ENCODE measurements at regions not wholly inside any gene's neighbourhood (a gene's known extent, or its start where the extent isn't known, plus 50 kb on each side); places are given as distances from the start of the nearest gene placed in this dataset.
A peak's percentile ranks its signal among the peaks of the same experiment; 100 is the strongest.

GRCh38 chr1:101645810-101646209 lies 350.9 kb downstream of the OLFM3 start:
- DNase-seq (ENCODE audit: low spot score), result no peak
- POLR2A ChIA-PET (ENCODE audit: low non-redundant PET), result no interaction called here
- CTCF ChIA-PET, result no interaction called here
- no peaks in the 10 kb centered on the region for H3K27me3 ChIP-seq (replicated peaks; ENCODE audit: insufficient read depth, low read depth, low read length, poor library complexity)
- H3K4me3 ChIP-seq (ENCODE audit: low read depth, low read length, poor library complexity, severe bottlenecking), result no peak overlapping the region
- no peaks in the 10 kb centered on the region for H3K36me3 ChIP-seq (ENCODE audit: insufficient read depth, low read length, poor library complexity, severe bottlenecking)
- TF ChIP-seq CTCF (conservative IDR thresholded peaks at IDR 0.05; ENCODE audit: low read depth, low read length), result no peak
- no peaks in the 10 kb centered on the region for H3K4me1 ChIP-seq (ENCODE audit: insufficient read depth, low read length, poor library complexity, severe bottlenecking)
- no peaks in the 10 kb centered on the region for H3K9me3 ChIP-seq (ENCODE audit: low read depth, low read length, poor library complexity, severe bottlenecking)
- H3K27ac ChIP-seq (ENCODE audit: low read depth, low read length, poor library complexity, severe bottlenecking), result no peak overlapping the region
- intact Hi-C loops (cut with micrococcal nuclease; ENCODE audit: unreplicated experiment), result no loop called here
- BruUV-seq (replicated peaks), result no TSS peak

- Histone ChIP-seq H3K4me1 (ENCODE audit: insufficient read depth, low read length, poor library complexity, severe bottlenecking) (peaks cover 7% of the 10 kb centered on the region), H3K4me3 (ENCODE audit: low read depth, low read length, poor library complexity, severe bottlenecking) (no peak overlapping the region), H3K27me3 (replicated peaks; ENCODE audit: insufficient read depth, low read depth, low read length, poor library complexity) (no peaks in the 10 kb centered on the region), H3K27ac (ENCODE audit: low read depth, low read length, poor library complexity, severe bottlenecking) (no peak overlapping the region), H3K9me3 (ENCODE audit: low read depth, low read length, poor library complexity, severe bottlenecking) (peaks cover 10% of the 10 kb centered on the region), H3K36me3 (ENCODE audit: insufficient read depth, low read length, poor library complexity, severe bottlenecking) (no peaks in the 10 kb centered on the region)
- no TSS peak for BruUV-seq (replicated peaks)
- intact Hi-C loops (cut with micrococcal nuclease; ENCODE audit: unreplicated experiment), result loop anchor here (2.0 to 10.0 kb wide), 5 partner anchors 62 to 1322 kb away; no protein-coding TSS in a partner anchor
- TF ChIP-seq EZH2 (IDR thresholded peaks at IDR 0.05; ENCODE audit: borderline replicate concordance, low read depth, low read length, poor library complexity, severe bottlenecking) (no peak), CTCF (conservative IDR thresholded peaks at IDR 0.05; ENCODE audit: low read depth, low read length) (no peak)
- CTCF ChIA-PET, result interaction anchor here (0.6 kb wide), 1 partner anchor 342 kb away, joined by 5 read pairs; no protein-coding TSS in a partner anchor
- no peak for DNase-seq (ENCODE audit: low spot score)
- POLR2A ChIA-PET (ENCODE audit: low non-redundant PET), result interaction anchor here (0.7 kb wide), 1 partner anchor 194 kb away, joined by 3 read pairs; no protein-coding TSS in a partner anchor
These were observed 344.2 kb downstream of the OLFM3 start for GRCh38 chr1:101652484-101652883.

- CTCF ChIA-PET, result interaction anchor here (0.6 to 1.0 kb wide), 3 partner anchors 133 to 781 kb away, joined by 4 to 7 read pairs (median 4); no protein-coding TSS in a partner anchor
- H3K36me3 ChIP-seq (ENCODE audit: insufficient read depth, low read length, poor library complexity, severe bottlenecking), result no peaks in the 10 kb centered on the region
- H3K9me3 ChIP-seq (ENCODE audit: low read depth, low read length, poor library complexity, severe bottlenecking), result peaks cover 10% of the 10 kb centered on the region
- POLR2A ChIA-PET (ENCODE audit: low non-redundant PET), result interaction anchor here (0.6 kb wide), 1 partner anchor 265 kb away, joined by 3 read pairs; no protein-coding TSS in a partner anchor
- no peak overlapping the region for H3K27ac ChIP-seq (ENCODE audit: low read depth, low read length, poor library complexity, severe bottlenecking)
- DNase-seq (ENCODE audit: low spot score), result peak; percentile 78
- intact Hi-C loops (cut with micrococcal nuclease; ENCODE audit: unreplicated experiment), result loop anchor here (1.0 to 10.0 kb wide), 6 partner anchors 61 to 1321 kb away; no protein-coding TSS in a partner anchor
- TF ChIP-seq EZH2 (IDR thresholded peaks at IDR 0.05; ENCODE audit: borderline replicate concordance, low read depth, low read length, poor library complexity, severe bottlenecking) (no peak), CTCF (conservative IDR thresholded peaks at IDR 0.05; ENCODE audit: low read depth, low read length) (peak; percentile 78)
- no peak overlapping the region for H3K4me3 ChIP-seq (ENCODE audit: low read depth, low read length, poor library complexity, severe bottlenecking)
- no peaks in the 10 kb centered on the region for H3K27me3 ChIP-seq (replicated peaks; ENCODE audit: insufficient read depth, low read depth, low read length, poor library complexity)
- H3K4me1 ChIP-seq (ENCODE audit: insufficient read depth, low read length, poor library complexity, severe bottlenecking), result peaks cover 7% of the 10 kb centered on the region
- no TSS peak for BruUV-seq (replicated peaks)
These were observed 343.2 kb downstream of the OLFM3 start for GRCh38 chr1:101653482-101653946.
